ENCODE measurements at regions not wholly inside any gene's neighbourhood (a gene's known extent, or its start where the extent isn't known, plus 50 kb on each side); places are given as distances from the start of the nearest gene placed in this dataset.

- no peak for TF ChIP-seq CTCF (IDR thresholded peaks at IDR 0.05 in 8 of 11, conservative IDR thresholded peaks at IDR 0.05 in 3 of 11)
- TF ChIP-seq POLR2A (IDR thresholded peaks at IDR 0.05), result no peak
Observed at GRCh38 chr2:160584972-160585494, 91.4 kb upstream of the RBMS1 start.
